GM18520 (cell line): ENCODE measurements at regions not wholly inside any gene's neighbourhood (a gene's known extent, or its start where the extent isn't known, plus 50 kb on each side); places are given as distances from the start of the nearest gene placed in this dataset.

ENCODE experiments used
- ATAC-seq: cut with Tn5 transposase; IDR thresholded peaks from one replicate; pipeline ENCODE4 v1.9.1; 2021; ENCODE audit not compliant: unreplicated experiment

- no peak for ATAC-seq
Measured at GRCh38 chr3:188940573-188940932, 231.2 kb upstream of the TPRG1 start.

- ATAC-seq = no peak
Measured at GRCh38 chr3:188941103-188941502, 230.7 kb upstream of the TPRG1 start.

GRCh38 chr3:188942191-188942590 lies 229.6 kb upstream of the TPRG1 start:
- ATAC-seq = no peak

GRCh38 chr3:188943591-188943990 lies 228.2 kb upstream of the TPRG1 start:
- ATAC-seq = no peak

- ATAC-seq = no peak
Measured at GRCh38 chr3:188944108-188944507, 227.7 kb upstream of the TPRG1 start.

- ATAC-seq = no peak
Measured at GRCh38 chr3:188946351-188947240, 225.2 kb upstream of the TPRG1 start.

GRCh38 chr3:188947401-188948280 lies 224.1 kb upstream of the TPRG1 start:
- no peak for ATAC-seq

GRCh38 chr3:188948281-188948996 lies 223.3 kb upstream of the TPRG1 start:
- ATAC-seq = no peak

- ATAC-seq = no peak
Measured at GRCh38 chr3:188948997-188949389, 222.8 kb upstream of the TPRG1 start.

GRCh38 chr3:188949456-188949855 lies 222.3 kb upstream of the TPRG1 start:
- no peak for ATAC-seq

GRCh38 chr3:188949996-188950395 lies 221.8 kb upstream of the TPRG1 start:
- no peak for ATAC-seq

- ATAC-seq = no peak
Measured at GRCh38 chr3:188950832-188951489, 220.8 kb upstream of the TPRG1 start.

- ATAC-seq = no peak
Measured at GRCh38 chr3:188951734-188952133, 220.0 kb upstream of the TPRG1 start.

- ATAC-seq = no peak
Measured at GRCh38 chr3:188954590-188955208, 217.1 kb upstream of the TPRG1 start.

- no peak for ATAC-seq
Measured at GRCh38 chr3:188955919-188956318, 215.9 kb upstream of the TPRG1 start.

- no peak for ATAC-seq
Measured at GRCh38 chr3:188956839-188957489, 214.8 kb upstream of the TPRG1 start.

GRCh38 chr3:188959013-188959412 lies 212.8 kb upstream of the TPRG1 start:
- ATAC-seq = no peak

- ATAC-seq = no peak
Measured at GRCh38 chr3:188962253-188963247, 209.2 kb upstream of the TPRG1 start.

- no peak for ATAC-seq
Measured at GRCh38 chr3:188964957-188965356, 206.8 kb upstream of the TPRG1 start.
